ENCODE measurements at regions not wholly inside any gene's neighbourhood (a gene's known extent, or its start where the extent isn't known, plus 50 kb on each side); places are given as distances from the start of the nearest gene placed in this dataset.

GRCh38 chr13:104705031-104705750, 1639.0 kb upstream of the SLC10A2 start:
- intact Hi-C loops (cut with DNase I) = no loop called here
- H3K9me3 ChIP-seq (ENCODE audit: control insufficient read depth, low read length) = no peaks in the 10 kb centered on the region
- H3K4me1 ChIP-seq (ENCODE audit: control insufficient read depth in 1 of 2, insufficient read depth in 2 of 2, low read length in 2 of 2) = no peaks in the 10 kb centered on the region
- H3K27me3 ChIP-seq (ENCODE audit: control insufficient read depth in 1 of 2, insufficient read depth in 2 of 2, low read length in 1 of 2) = no peaks in the 10 kb centered on the region
- 93 to 96% methylated on average over 7 of the region's 7 CpGs for WGBS, 2 donors
- no peak overlapping the region for H3K27ac ChIP-seq (ENCODE audit: low read depth in 1 of 2, low read length in 2 of 2)
- H3K36me3 ChIP-seq (ENCODE audit: control insufficient read depth in 1 of 2, insufficient read depth in 2 of 2, low read length in 1 of 2) = no peaks in the 10 kb centered on the region
- ATAC-seq (ENCODE audit: low FRiP score) = no peak
- no peak overlapping the region for H3K4me3 ChIP-seq (ENCODE audit: low read length in 2 of 2)
- DNase-seq = peak in 1 of 2 donors; percentile 51

GRCh38 chr13:104701591-104701990, 1635.4 kb upstream of the SLC10A2 start:
- ATAC-seq (ENCODE audit: low FRiP score) (no peak), DNase-seq (no peak)
- WGBS, 2 donors = 78 to 84% methylated on average over 3 of the region's 3 CpGs
- H3K27me3 ChIP-seq (ENCODE audit: control insufficient read depth in 1 of 2, insufficient read depth in 2 of 2, low read length in 1 of 2) = no peaks in the 10 kb centered on the region
- intact Hi-C loops (cut with DNase I) = no loop called here
- no peaks in the 10 kb centered on the region for H3K36me3 ChIP-seq (ENCODE audit: control insufficient read depth in 1 of 2, insufficient read depth in 2 of 2, low read length in 1 of 2)
- no peak overlapping the region for H3K27ac ChIP-seq (ENCODE audit: low read depth in 1 of 2, low read length in 2 of 2)
- no peaks in the 10 kb centered on the region for H3K9me3 ChIP-seq (ENCODE audit: control insufficient read depth, low read length)
- H3K4me1 ChIP-seq (ENCODE audit: control insufficient read depth in 1 of 2, insufficient read depth in 2 of 2, low read length in 2 of 2) = no peaks in the 10 kb centered on the region
- H3K4me3 ChIP-seq (ENCODE audit: low read length in 2 of 2) = no peak overlapping the region

DNA sequence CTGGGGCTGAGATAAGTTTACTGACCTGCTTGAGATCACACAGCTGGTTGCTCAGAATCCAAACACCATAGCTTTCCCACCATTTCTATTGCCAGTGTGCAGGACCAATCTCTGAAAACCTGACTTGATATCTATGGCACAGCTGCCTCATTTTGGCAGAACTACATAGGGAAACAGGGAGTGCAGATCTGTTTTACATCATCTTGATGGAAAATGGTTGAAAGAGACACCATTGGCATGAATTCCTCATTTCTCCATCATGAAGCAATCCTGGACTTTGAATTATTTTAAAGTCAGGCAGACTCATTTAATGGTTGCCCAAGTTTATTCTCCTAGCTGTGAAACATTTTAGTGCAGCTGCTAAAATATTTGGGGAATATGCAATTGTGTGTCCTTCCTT, 1628.2 kb upstream of the SLC10A2 start:
- ATAC-seq (ENCODE audit: low FRiP score) = no peak
- H3K36me3 ChIP-seq (ENCODE audit: control insufficient read depth in 1 of 2, insufficient read depth in 2 of 2, low read length in 1 of 2) = no peaks in the 10 kb centered on the region
- H3K27me3 ChIP-seq (ENCODE audit: control insufficient read depth in 1 of 2, insufficient read depth in 2 of 2, low read length in 1 of 2) = no peaks in the 10 kb centered on the region
- no peaks in the 10 kb centered on the region for H3K9me3 ChIP-seq (ENCODE audit: control insufficient read depth, low read length)
- intact Hi-C loops (cut with DNase I) = no loop called here
- no peak overlapping the region for H3K4me3 ChIP-seq (ENCODE audit: low read length in 2 of 2)
- peaks cover 0 to 3% of the 10 kb centered on the region in 2 donors for H3K4me1 ChIP-seq (ENCODE audit: control insufficient read depth in 1 of 2, insufficient read depth in 2 of 2, low read length in 2 of 2)
- H3K27ac ChIP-seq (ENCODE audit: low read depth in 1 of 2, low read length in 2 of 2) = no peak overlapping the region
- DNase-seq = no peak

- Histone ChIP-seq H3K36me3 (ENCODE audit: control insufficient read depth in 1 of 2, insufficient read depth in 2 of 2, low read length in 1 of 2) (no peaks in the 10 kb centered on the region), H3K27ac (ENCODE audit: low read depth in 1 of 2, low read length in 2 of 2) (no peak overlapping the region), H3K4me1 (ENCODE audit: control insufficient read depth in 1 of 2, insufficient read depth in 2 of 2, low read length in 2 of 2) (peaks cover 0 to 3% of the 10 kb centered on the region in 2 donors), H3K27me3 (ENCODE audit: control insufficient read depth in 1 of 2, insufficient read depth in 2 of 2, low read length in 1 of 2) (no peaks in the 10 kb centered on the region), H3K9me3 (ENCODE audit: control insufficient read depth, low read length) (no peaks in the 10 kb centered on the region), H3K4me3 (ENCODE audit: low read length in 2 of 2) (no peak overlapping the region)
- intact Hi-C loops (cut with DNase I) = no loop called here
- DNase-seq = no peak
- no peak for ATAC-seq (ENCODE audit: low FRiP score)
- 87 to 92% methylated on average over 4 of the region's 4 CpGs for WGBS, 2 donors
Observed at GRCh38 chr13:104693126-104693525, 1626.9 kb upstream of the SLC10A2 start.

DNA sequence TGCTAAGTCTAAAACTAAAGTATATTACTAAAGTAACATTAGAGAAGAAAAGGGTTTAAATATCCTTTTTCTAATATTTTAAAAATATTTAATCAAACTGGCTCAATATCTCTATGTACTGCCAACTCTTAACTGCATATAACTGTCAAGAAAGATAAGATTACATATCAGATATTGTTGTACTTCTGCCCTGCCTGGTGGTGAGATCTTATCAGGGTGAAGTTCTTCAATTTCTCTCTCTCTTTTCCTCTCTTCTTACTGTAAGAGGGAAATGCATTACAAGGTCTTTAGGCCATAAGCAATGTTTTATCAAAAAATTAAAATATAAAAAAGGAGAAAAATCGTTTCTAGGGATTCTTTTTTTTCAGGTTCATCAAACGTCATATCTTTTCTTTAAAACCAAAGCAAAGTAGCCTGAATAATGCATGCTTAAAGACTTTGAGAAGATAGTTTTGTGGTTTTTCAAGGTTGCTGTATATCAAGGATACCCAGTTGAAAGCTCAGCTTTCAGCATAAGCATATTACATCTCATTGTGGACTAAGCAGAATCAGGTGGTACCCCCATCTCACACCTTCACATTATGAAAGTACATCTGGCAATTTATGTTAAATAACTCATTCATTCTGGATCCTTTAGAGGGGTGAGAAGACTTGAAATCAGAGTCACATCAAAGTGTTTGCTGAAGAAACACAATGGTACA, 1625.7 kb upstream of the SLC10A2 start:
- 40 to 41% methylated on average over 2 of the region's 2 CpGs for WGBS, 2 donors
- Histone ChIP-seq H3K27me3 (ENCODE audit: control insufficient read depth in 1 of 2, insufficient read depth in 2 of 2, low read length in 1 of 2) (no peaks in the 10 kb centered on the region), H3K4me3 (ENCODE audit: low read length in 2 of 2) (no peak overlapping the region), H3K27ac (ENCODE audit: low read depth in 1 of 2, low read length in 2 of 2) (no peak overlapping the region), H3K9me3 (ENCODE audit: control insufficient read depth, low read length) (no peaks in the 10 kb centered on the region), H3K36me3 (ENCODE audit: control insufficient read depth in 1 of 2, insufficient read depth in 2 of 2, low read length in 1 of 2) (no peaks in the 10 kb centered on the region), H3K4me1 (ENCODE audit: control insufficient read depth in 1 of 2, insufficient read depth in 2 of 2, low read length in 2 of 2) (peaks cover 0 to 3% of the 10 kb centered on the region in 2 donors)
- DNase-seq (no peak), ATAC-seq (ENCODE audit: low FRiP score) (no peak)
- intact Hi-C loops (cut with DNase I) = no loop called here

DNA sequence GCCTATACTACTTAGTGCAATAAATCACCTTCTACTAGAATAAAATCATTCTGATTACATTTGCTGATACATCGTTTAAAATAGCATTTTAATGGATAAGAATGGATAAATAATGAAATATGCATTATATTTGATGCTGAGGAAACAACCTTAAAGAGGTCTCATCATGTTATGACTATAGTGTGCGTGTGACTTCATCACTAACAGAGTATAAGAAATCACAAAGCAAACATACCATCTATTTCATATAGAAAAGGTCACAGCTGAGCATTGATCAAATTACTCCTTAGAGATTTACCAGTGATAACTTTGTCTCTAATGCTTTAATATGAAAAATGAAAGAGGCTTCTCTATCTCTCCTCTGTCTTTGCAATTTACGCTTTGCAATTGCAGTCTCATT, 1620.3 kb upstream of the SLC10A2 start:
- H3K27me3 ChIP-seq (ENCODE audit: control insufficient read depth in 1 of 2, insufficient read depth in 2 of 2, low read length in 1 of 2) = no peaks in the 10 kb centered on the region
- intact Hi-C loops (cut with DNase I) = no loop called here
- no peaks in the 10 kb centered on the region for H3K4me1 ChIP-seq (ENCODE audit: control insufficient read depth in 1 of 2, insufficient read depth in 2 of 2, low read length in 2 of 2)
- no peaks in the 10 kb centered on the region for H3K36me3 ChIP-seq (ENCODE audit: control insufficient read depth in 1 of 2, insufficient read depth in 2 of 2, low read length in 1 of 2)
- ATAC-seq (ENCODE audit: low FRiP score) = no peak
- no peak for DNase-seq
- no peaks in the 10 kb centered on the region for H3K9me3 ChIP-seq (ENCODE audit: control insufficient read depth, low read length)
- H3K27ac ChIP-seq (ENCODE audit: low read depth in 1 of 2, low read length in 2 of 2) = no peak overlapping the region
- 81 to 86% methylated on average over 3 of the region's 3 CpGs for WGBS, 2 donors
- H3K4me3 ChIP-seq (ENCODE audit: low read length in 2 of 2) = no peak overlapping the region

- Histone ChIP-seq H3K27ac (ENCODE audit: low read depth in 1 of 2, low read length in 2 of 2) (no peak overlapping the region), H3K4me1 (ENCODE audit: control insufficient read depth in 1 of 2, insufficient read depth in 2 of 2, low read length in 2 of 2) (no peaks in the 10 kb centered on the region), H3K4me3 (ENCODE audit: low read length in 2 of 2) (no peak overlapping the region), H3K9me3 (ENCODE audit: control insufficient read depth, low read length) (peaks cover 2% of the 10 kb centered on the region), H3K27me3 (ENCODE audit: control insufficient read depth in 1 of 2, insufficient read depth in 2 of 2, low read length in 1 of 2) (no peaks in the 10 kb centered on the region), H3K36me3 (ENCODE audit: control insufficient read depth in 1 of 2, insufficient read depth in 2 of 2, low read length in 1 of 2) (no peaks in the 10 kb centered on the region)
- intact Hi-C loops (cut with DNase I) = no loop called here
- DNase-seq (no peak), ATAC-seq (ENCODE audit: low FRiP score) (no peak)
Observed at GRCh38 chr13:104683789-104684188, 1617.6 kb upstream of the SLC10A2 start.

DNA sequence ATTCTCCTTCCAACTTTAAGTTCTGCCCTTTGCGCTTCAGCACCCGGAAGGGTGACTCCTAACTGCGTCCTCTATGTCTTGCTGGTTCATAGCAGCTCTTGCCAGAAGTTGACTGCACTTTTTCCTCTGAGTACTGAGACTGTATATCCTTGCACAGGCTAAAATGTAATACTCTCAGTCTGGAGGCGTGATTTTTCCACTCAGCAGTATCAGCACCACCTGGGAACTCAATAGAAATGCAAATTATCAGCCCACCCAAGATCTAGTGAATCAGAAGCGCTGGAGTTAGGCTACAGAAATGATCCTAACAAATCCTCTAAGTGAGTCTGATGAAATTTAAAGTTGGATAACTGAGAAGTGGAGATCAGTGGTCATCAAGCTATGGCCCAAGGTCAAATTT, 1611.9 kb upstream of the SLC10A2 start:
- whole genome bisulfite sequencing, 2 donors = 95 to 96% methylated on average over 5 of the region's 5 CpGs
- intact Hi-C loops (cut with DNase I) = no loop called here
- no peak overlapping the region for H3K27ac ChIP-seq (ENCODE audit: low read depth in 1 of 2, low read length in 2 of 2)

GRCh38 chr13:104671901-104672300, 1605.7 kb upstream of the SLC10A2 start:
- WGBS, 2 donors = 74 to 81% methylated on average over 3 of the region's 3 CpGs
- no peaks in the 10 kb centered on the region for H3K36me3 ChIP-seq (ENCODE audit: control insufficient read depth in 1 of 2, insufficient read depth in 2 of 2, low read length in 1 of 2)
- H3K27me3 ChIP-seq (ENCODE audit: control insufficient read depth in 1 of 2, insufficient read depth in 2 of 2, low read length in 1 of 2) = no peaks in the 10 kb centered on the region
- ATAC-seq (ENCODE audit: low FRiP score) (no peak), DNase-seq (no peak)
- H3K27ac ChIP-seq (ENCODE audit: low read depth in 1 of 2, low read length in 2 of 2) = no peak overlapping the region
- intact Hi-C loops (cut with DNase I) = no loop called here
- H3K4me3 ChIP-seq (ENCODE audit: low read length in 2 of 2) = no peak overlapping the region
- no peaks in the 10 kb centered on the region for H3K4me1 ChIP-seq (ENCODE audit: control insufficient read depth in 1 of 2, insufficient read depth in 2 of 2, low read length in 2 of 2)
- no peaks in the 10 kb centered on the region for H3K9me3 ChIP-seq (ENCODE audit: control insufficient read depth, low read length)

More for the DNA sequence above, 1611.9 kb upstream of the SLC10A2 start:
- Histone ChIP-seq H3K36me3 (ENCODE audit: control insufficient read depth in 1 of 2, insufficient read depth in 2 of 2, low read length in 1 of 2) (no peaks in the 10 kb centered on the region), H3K4me3 (ENCODE audit: low read length in 2 of 2) (no peak overlapping the region), H3K4me1 (ENCODE audit: control insufficient read depth in 1 of 2, insufficient read depth in 2 of 2, low read length in 2 of 2) (no peaks in the 10 kb centered on the region), H3K9me3 (ENCODE audit: control insufficient read depth, low read length) (peaks cover 2% of the 10 kb centered on the region), H3K27me3 (ENCODE audit: control insufficient read depth in 1 of 2, insufficient read depth in 2 of 2, low read length in 1 of 2) (no peaks in the 10 kb centered on the region)
- DNase-seq (no peak), ATAC-seq (ENCODE audit: low FRiP score) (no peak)

Measured in aorta (tissue), 5 donors.